Naive thymus-derived CD4-positive, alpha-beta T cell (primary cell): ENCODE measurements at regions not wholly inside any gene's neighbourhood (a gene's known extent, or its start where the extent isn't known, plus 50 kb on each side); places are given as distances from the start of the nearest gene placed in this dataset.
"Not testable (repeated sequence)": the region's sequence is repeated elsewhere in the genome, so short reads cannot be mapped to it uniquely, and the experiment has no call there.

Experiments
- ATAC-seq: fragments of 150-1000 bp; cut with Tn5 transposase; 2 replicates; pipeline ENCODE4 v1.10.0; 2021; ENCODE audit warnings: mild to moderate bottlenecking, moderate library complexity
- CTCF ChIA-PET: fragments of 350-600 bp; sonication (Branson Sonifier 250); formaldehyde crosslinking; loops from one replicate; lab custom pipeline; 2021; ENCODE audit warnings: antibody characterized with exemption; lab: Charles Lee
- POLR2A ChIA-PET: fragments of 350-600 bp; sonication (Branson Sonifier 250); formaldehyde crosslinking; loops from one replicate; lab custom pipeline; 2021; ENCODE audit warnings: antibody characterized with exemption, inconsistent platforms; lab: Charles Lee
- DNase-seq, 9 donors: peaks; one replicate each; pipeline versions ENCODE4 v3.0.0 to v3.0.0-alpha.2; 2020 to 2022; ENCODE audit warnings: mixed read lengths in 1 of 9
- H3K27ac ChIP-seq: one replicate; pipeline ENCODE4 v1.7.0; 2013; ENCODE audit warnings: mild to moderate bottlenecking, low read depth, low read length, moderate library complexity
- H3K27me3 ChIP-seq, 2 donors: one replicate each; pipeline ENCODE4 v1.7.0; 2013; ENCODE audit warnings: low read length in 2 of 2, mild to moderate bottlenecking in 2 of 2, moderate library complexity in 2 of 2; ENCODE audit not compliant: control insufficient read depth in 2 of 2, insufficient read depth in 2 of 2
- H3K36me3 ChIP-seq, 3 experiments: 1 replicate in 2 of 3; 2 replicates in 1 of 3; pipeline ENCODE4 v1.7.0; 2013; ENCODE audit warnings: low read length in 3 of 3, mild to moderate bottlenecking in 3 of 3, moderate library complexity in 1 of 3; ENCODE audit not compliant: insufficient read depth in 3 of 3, control insufficient read depth in 2 of 3
- H3K4me1 ChIP-seq, 2 donors: one replicate each; pipeline ENCODE4 v1.7.0; 2013; ENCODE audit warnings: low read length in 2 of 2, mild to moderate bottlenecking in 2 of 2, moderate library complexity in 1 of 2; ENCODE audit not compliant: control insufficient read depth in 2 of 2, insufficient read depth in 2 of 2
- H3K4me3 ChIP-seq: 2 replicates; pipeline ENCODE4 v1.7.0; 2013; ENCODE audit warnings: mild to moderate bottlenecking, low read length
- H3K9me3 ChIP-seq, 3 experiments: 1 replicate in 2 of 3; 2 replicates in 1 of 3; pipeline ENCODE4 v1.7.0; 2013; ENCODE audit warnings: low read length in 3 of 3; ENCODE audit not compliant: control insufficient read depth in 2 of 3
- H3K27ac Mint-ChIP-seq, 9 donors: one replicate each; pipeline ENCODE4 v1.8.0; 2020 to 2022; ENCODE audit warnings: mixed read lengths in 9 of 9, mild to moderate bottlenecking in 8 of 9, moderate library complexity in 5 of 9, inconsistent platforms in 2 of 9
- H3K27me3 Mint-ChIP-seq, 5 donors: one replicate each; pipeline ENCODE4 v1.8.0; 2021 to 2022; ENCODE audit warnings: mixed read lengths in 5 of 5, mild to moderate bottlenecking in 1 of 5
- H3K36me3 Mint-ChIP-seq, 5 donors: one replicate each; pipeline ENCODE4 v1.8.0; 2020 to 2022; ENCODE audit warnings: mixed read lengths in 5 of 5, mild to moderate bottlenecking in 3 of 5, inconsistent platforms in 1 of 5
- H3K4me1 Mint-ChIP-seq, 7 donors: one replicate each; pipeline ENCODE4 v1.8.0; 2020 to 2022; ENCODE audit warnings: mixed read lengths in 7 of 7, mild to moderate bottlenecking in 3 of 7, inconsistent platforms in 1 of 7
- H3K4me3 Mint-ChIP-seq, 10 donors: one replicate each; pipeline ENCODE4 v1.8.0; 2020 to 2022; ENCODE audit warnings: mild to moderate bottlenecking in 10 of 10, mixed read lengths in 10 of 10, moderate library complexity in 6 of 10, inconsistent platforms in 2 of 10
- H3K9me3 Mint-ChIP-seq, 11 donors: one replicate each; pipeline ENCODE4 v1.8.0; 2020 to 2022; ENCODE audit warnings: mixed read lengths in 11 of 11, mild to moderate bottlenecking in 4 of 11, inconsistent platforms in 1 of 11, moderate library complexity in 1 of 11
- intact Hi-C, 2 donors: fragments of 100-400 bp; cut with micrococcal nuclease; formaldehyde crosslinking; loops; one replicate each; pipeline ENCODE4 v1.15.1; 2023

DNA sequence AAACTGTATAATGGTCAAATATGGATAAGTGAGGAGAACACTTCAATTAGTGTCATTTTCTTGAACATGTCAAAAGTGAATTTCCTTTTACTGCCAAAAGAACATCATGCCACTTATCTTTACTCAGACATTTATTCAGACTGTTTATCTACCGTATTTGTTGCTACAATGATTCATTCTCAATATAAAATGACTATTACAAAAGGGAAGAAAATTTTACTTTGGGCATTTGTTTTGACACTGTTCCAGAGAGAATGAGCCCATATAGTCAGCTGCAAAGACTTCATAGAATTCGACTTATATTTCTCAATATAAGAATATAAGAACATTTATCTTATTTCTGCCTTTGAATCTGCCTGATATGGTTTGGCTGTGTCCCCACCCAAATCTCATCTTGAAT lies 1699.1 kb downstream of the BRINP3 start:
- no peaks in the 10 kb centered on the region for H3K36me3 Mint-ChIP-seq

DNA sequence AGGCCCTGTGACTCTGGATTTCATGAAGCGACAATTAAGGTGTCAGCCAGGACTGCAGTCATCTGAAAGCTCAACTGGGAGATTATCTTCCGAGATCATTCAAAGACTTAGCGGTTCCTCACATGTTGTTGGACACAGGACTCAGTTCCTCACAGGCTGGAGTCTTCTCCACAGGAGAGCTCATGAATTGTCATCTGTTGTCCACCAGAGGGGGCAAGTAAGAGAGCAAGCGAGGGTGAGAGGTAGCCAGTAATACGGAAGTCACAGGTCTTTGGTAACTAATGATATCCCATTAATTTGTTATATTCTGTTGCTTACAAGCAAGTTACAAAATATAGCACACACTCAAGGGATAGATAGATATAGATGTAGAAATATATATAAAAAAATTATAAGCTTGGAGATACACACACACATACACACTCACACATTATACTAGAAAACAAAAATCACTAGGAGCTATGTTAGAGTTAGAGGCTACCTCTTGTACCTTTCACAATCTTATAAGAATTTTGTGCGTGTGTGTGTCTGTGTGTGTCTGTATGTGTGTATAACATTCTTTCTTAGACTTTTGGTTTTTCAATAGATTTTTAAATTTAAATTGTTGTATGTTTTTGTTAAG lies 1695.3 kb downstream of the BRINP3 start:
- no peak overlapping the region for H3K27ac Mint-ChIP-seq
- H3K36me3 Mint-ChIP-seq: no peaks in the 10 kb centered on the region
- Histone ChIP-seq H3K27me3 (no peaks in the 10 kb centered on the region), H3K4me1 (no peaks in the 10 kb centered on the region), H3K9me3 (no peaks in the 10 kb centered on the region), H3K27ac (no peak overlapping the region), H3K36me3 (no peaks in the 10 kb centered on the region), H3K4me3 (no peak overlapping the region)
- no peak for DNase-seq
- H3K4me1 Mint-ChIP-seq: no peaks in the 10 kb centered on the region
- H3K9me3 Mint-ChIP-seq: peaks cover 0 to 4% (median under 1%) of the 10 kb centered on the region in 11 donors
- no peak for ATAC-seq
- ChIA-PET POLR2A (no interaction called here), CTCF (no interaction called here)
- H3K27me3 Mint-ChIP-seq: no peaks in the 10 kb centered on the region
- no peak overlapping the region for H3K4me3 Mint-ChIP-seq
- intact Hi-C loops: no loop called here

More for the DNA sequence above, 1699.1 kb downstream of the BRINP3 start:
- Histone ChIP-seq H3K27ac (no peak overlapping the region), H3K4me3 (no peak overlapping the region), H3K36me3 (no peaks in the 10 kb centered on the region), H3K4me1 (no peaks in the 10 kb centered on the region), H3K27me3 (no peaks in the 10 kb centered on the region), H3K9me3 (peaks cover 0 to 4% (median 0%) of the 10 kb centered on the region in 3 experiments)
- intact Hi-C loops: no loop called here
- no peak for ATAC-seq
- DNase-seq: no peak
- ChIA-PET CTCF (no interaction called here), POLR2A (no interaction called here)
- Mint-ChIP-seq H3K4me3 (no peak overlapping the region), H3K27me3 (no peaks in the 10 kb centered on the region), H3K4me1 (no peaks in the 10 kb centered on the region), H3K9me3 (peaks cover 2 to 29% (median 6%) of the 10 kb centered on the region in 11 donors), H3K27ac (no peak overlapping the region)

DNA sequence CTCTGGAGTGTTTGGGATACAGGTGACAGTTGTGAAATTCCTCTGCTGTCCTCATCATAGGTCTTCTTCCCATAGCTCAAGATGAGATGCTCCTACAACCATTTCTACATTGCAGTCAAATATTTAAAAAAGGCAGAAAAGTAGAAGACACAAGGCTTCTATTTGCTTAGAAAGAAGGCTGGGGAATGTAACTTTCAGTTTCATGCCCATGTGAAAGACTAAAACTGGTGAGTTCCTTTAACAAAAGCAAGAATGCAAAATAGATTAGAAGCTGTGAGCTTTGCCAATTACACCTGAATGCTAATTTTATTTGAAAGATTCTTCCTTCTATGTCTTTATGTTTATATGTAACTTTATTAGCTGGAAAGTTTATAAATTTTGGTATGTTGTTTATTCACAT lies 1682.7 kb downstream of the BRINP3 start:
- DNase-seq (no peak), ATAC-seq (no peak)
- no peaks in the 10 kb centered on the region for H3K4me1 Mint-ChIP-seq
- no peaks in the 10 kb centered on the region for H3K36me3 Mint-ChIP-seq
- Histone ChIP-seq H3K27me3 (no peaks in the 10 kb centered on the region), H3K9me3 (no peaks in the 10 kb centered on the region), H3K27ac (no peak overlapping the region), H3K4me1 (no peaks in the 10 kb centered on the region), H3K4me3 (no peak overlapping the region), H3K36me3 (no peaks in the 10 kb centered on the region)
- H3K4me3 Mint-ChIP-seq: no peak overlapping the region
- H3K27me3 Mint-ChIP-seq: no peaks in the 10 kb centered on the region
- CTCF ChIA-PET: no interaction called here
- peaks cover 0 to 15% (median 9%) of the 10 kb centered on the region in 11 donors for H3K9me3 Mint-ChIP-seq
- POLR2A ChIA-PET: no interaction called here
- H3K27ac Mint-ChIP-seq: no peak overlapping the region
- intact Hi-C loops: no loop called here

DNA sequence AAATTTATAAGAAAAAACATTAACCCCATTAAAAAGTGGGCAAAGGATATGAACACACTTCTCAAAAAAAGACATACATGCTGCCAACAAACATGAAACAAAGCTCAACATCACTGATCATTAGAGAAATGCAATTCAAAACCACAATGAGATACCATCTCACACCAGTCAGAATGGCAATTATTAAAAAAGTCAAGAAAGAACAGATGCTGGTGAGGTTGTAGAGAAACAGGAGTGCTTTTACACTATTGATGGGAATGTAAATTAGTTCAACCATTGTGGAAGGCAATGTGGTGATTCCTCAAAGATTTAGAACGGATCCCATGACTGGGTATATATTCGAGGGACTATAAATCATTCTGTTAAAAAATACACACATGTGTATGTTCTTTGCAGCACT lies 1665.5 kb downstream of the BRINP3 start:
- H3K4me3 ChIP-seq, H3K36me3 Mint-ChIP-seq, H3K27me3 Mint-ChIP-seq, DNase-seq, intact Hi-C loops, H3K4me1 ChIP-seq, H3K9me3 ChIP-seq, H3K27ac Mint-ChIP-seq, ATAC-seq, H3K27me3 ChIP-seq, H3K4me3 Mint-ChIP-seq, H3K36me3 ChIP-seq, POLR2A ChIA-PET, H3K4me1 Mint-ChIP-seq, H3K27ac ChIP-seq, CTCF ChIA-PET: not testable (repeated sequence)
- peaks cover 4 to 39% (median 13%) of the 10 kb centered on the region in 11 donors for H3K9me3 Mint-ChIP-seq

DNA sequence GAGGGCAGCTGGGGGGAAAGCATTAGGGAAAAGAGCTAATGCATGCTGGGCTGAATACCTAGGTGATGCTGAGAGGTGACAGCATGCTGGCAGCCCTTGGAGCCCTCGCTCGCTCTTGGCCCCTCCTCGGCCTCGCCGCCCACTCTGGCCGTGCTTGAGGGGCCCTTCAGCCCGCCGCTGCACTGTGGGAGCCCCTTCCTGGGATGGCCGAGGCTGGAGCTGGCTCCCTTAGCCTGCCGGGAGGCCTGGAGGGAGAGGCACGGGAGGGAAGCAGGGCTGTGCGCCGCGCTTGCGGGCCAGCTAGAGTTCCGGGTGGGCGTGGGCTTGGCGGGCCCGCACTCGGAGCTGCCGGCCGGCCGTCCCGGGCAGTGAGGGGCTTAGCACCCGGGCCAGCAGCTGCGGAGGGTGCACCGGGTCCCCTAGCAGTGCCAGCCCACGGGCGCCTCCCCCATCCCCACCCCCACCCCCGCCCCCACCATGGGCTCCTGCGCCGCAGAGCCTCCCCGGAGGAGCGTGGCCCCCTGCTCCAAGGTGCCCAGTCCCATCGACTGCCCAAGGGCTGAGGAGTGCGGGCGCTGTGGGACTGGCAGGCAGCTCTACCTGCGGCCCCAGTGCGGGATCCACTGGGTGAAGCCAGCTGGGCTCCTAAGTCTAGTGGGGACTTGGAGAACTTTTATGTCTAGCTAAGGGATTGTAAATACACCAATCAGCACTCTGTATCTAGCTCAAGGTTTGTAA lies 1664.7 kb downstream of the BRINP3 start:
- DNase-seq, H3K36me3 Mint-ChIP-seq, ATAC-seq, H3K4me3 Mint-ChIP-seq, H3K4me1 ChIP-seq, H3K4me3 ChIP-seq, H3K27ac Mint-ChIP-seq, H3K4me1 Mint-ChIP-seq, H3K27me3 ChIP-seq, H3K27me3 Mint-ChIP-seq, H3K27ac ChIP-seq, H3K9me3 ChIP-seq, H3K36me3 ChIP-seq, CTCF ChIA-PET, intact Hi-C loops, POLR2A ChIA-PET: not testable (repeated sequence)
- peaks cover 3 to 34% (median 13%) of the 10 kb centered on the region in 11 donors for H3K9me3 Mint-ChIP-seq

DNA sequence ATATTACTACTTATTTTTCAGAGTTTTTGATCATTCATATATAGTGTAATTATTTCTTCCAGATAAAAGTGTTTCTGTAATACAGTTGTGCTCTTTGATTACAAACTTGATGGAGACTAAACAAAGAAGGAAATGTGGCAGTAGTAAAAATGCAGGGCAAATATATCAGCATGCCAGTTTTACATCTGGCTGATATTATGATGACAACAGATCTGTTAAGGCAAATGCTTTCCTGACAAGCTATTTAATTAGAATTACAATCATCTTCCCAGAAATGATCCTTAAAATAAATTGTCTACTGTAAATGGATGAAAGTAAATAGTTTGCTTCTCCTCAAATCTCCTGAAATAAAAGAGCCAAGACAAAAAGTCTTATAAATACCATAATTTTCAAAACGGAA lies 1659.8 kb downstream of the BRINP3 start:
- H3K9me3 ChIP-seq: no peaks in the 10 kb centered on the region
- POLR2A ChIA-PET: no interaction called here
- no peaks in the 10 kb centered on the region for H3K36me3 Mint-ChIP-seq
- H3K27me3 ChIP-seq: no peaks in the 10 kb centered on the region
- H3K4me3 Mint-ChIP-seq: no peak overlapping the region
- H3K9me3 Mint-ChIP-seq: peaks cover 0 to 10% (median 7%) of the 10 kb centered on the region in 11 donors
- intact Hi-C loops: no loop called here
- DNase-seq: no peak
- CTCF ChIA-PET: no interaction called here
- no peaks in the 10 kb centered on the region for H3K4me1 ChIP-seq
- ATAC-seq: no peak
- no peak overlapping the region for H3K27ac Mint-ChIP-seq
- H3K4me1 Mint-ChIP-seq: no peaks in the 10 kb centered on the region
- no peaks in the 10 kb centered on the region for H3K27me3 Mint-ChIP-seq
- no peak overlapping the region for H3K27ac ChIP-seq
- no peak overlapping the region for H3K4me3 ChIP-seq
- H3K36me3 ChIP-seq: no peaks in the 10 kb centered on the region

DNA sequence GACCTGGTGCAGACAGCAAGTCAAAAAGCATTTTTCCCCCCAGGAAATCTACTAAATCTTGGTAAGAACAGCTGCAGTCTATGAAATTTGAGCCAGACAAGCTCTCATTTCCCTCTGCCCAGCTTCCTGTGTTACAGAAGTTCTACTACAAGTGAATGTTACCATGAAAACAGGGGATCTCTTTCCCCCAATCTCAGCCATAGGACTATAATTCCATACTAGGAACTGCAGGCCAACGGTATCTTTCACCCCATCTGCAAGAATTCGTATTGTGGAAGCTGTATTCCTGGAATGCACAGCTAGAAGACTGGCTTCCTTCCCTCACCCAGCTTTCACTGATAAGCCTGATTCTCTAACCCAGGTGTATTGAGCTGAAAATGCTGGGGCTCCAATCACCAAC lies 1655.4 kb downstream of the BRINP3 start:
- Histone ChIP-seq H3K27me3 (no peaks in the 10 kb centered on the region), H3K27ac (no peak overlapping the region), H3K36me3 (no peaks in the 10 kb centered on the region), H3K9me3 (no peaks in the 10 kb centered on the region), H3K4me3 (no peak overlapping the region), H3K4me1 (no peaks in the 10 kb centered on the region)
- intact Hi-C loops: no loop called here
- no peak overlapping the region for H3K27ac Mint-ChIP-seq
- ChIA-PET POLR2A (no interaction called here), CTCF (no interaction called here)
- H3K27me3 Mint-ChIP-seq: no peaks in the 10 kb centered on the region
- H3K4me3 Mint-ChIP-seq: no peak overlapping the region
- H3K4me1 Mint-ChIP-seq: no peaks in the 10 kb centered on the region
- H3K9me3 Mint-ChIP-seq: peaks cover 0 to 8% (median 0%) of the 10 kb centered on the region in 11 donors
- H3K36me3 Mint-ChIP-seq: no peaks in the 10 kb centered on the region
- ATAC-seq (no peak), DNase-seq (no peak)
